OCI-LY1 (cell line): ENCODE measurements at regions not wholly inside any gene's neighbourhood (a gene's known extent, or its start where the extent isn't known, plus 50 kb on each side); places are given as distances from the start of the nearest gene placed in this dataset.

ENCODE experiments used
- H2AFZ ChIP-seq: fragments of 200-600 bp; sonication (generic), shearing (Covaris generic); 2 replicates; pipeline ENCODE4 v1.6.0; 2014; ENCODE audit warnings: antibody characterized with exemption, mild to moderate bottlenecking, low read length
- H3F3A ChIP-seq: fragments of 200-600 bp; sonication (generic), shearing (Covaris generic); 2 replicates; pipeline ENCODE4 v1.6.0; 2014; ENCODE audit warnings: mild to moderate bottlenecking, antibody characterized with exemption, low read length, moderate library complexity; ENCODE audit not compliant: insufficient read depth
- H3K27ac ChIP-seq: fragments of 200-600 bp; sonication (generic); 2 replicates; pipeline ENCODE4 v1.5.1; 2014; ENCODE audit warnings: low read length, mixed run types, mild to moderate bottlenecking, low read depth; ENCODE audit not compliant: poor library complexity, severe bottlenecking
- H3K27me3 ChIP-seq: fragments of 200-600 bp; sonication (generic); 2 replicates; pipeline ENCODE4 v1.6.0; 2014; ENCODE audit warnings: antibody characterized with exemption, mild to moderate bottlenecking, low read length, moderate library complexity; ENCODE audit not compliant: insufficient read depth
- H3K36me3 ChIP-seq: fragments of 200-600 bp; sonication (generic); 2 replicates; pipeline ENCODE4 v1.6.1; 2014; ENCODE audit warnings: mild to moderate bottlenecking, antibody characterized with exemption, low read length, moderate library complexity, mixed read lengths; ENCODE audit not compliant: insufficient read depth
- H3K4me1 ChIP-seq: fragments of 200-600 bp; sonication (generic); 2 replicates; pipeline ENCODE4 v1.5.1; 2014; ENCODE audit warnings: mild to moderate bottlenecking, low read length, moderate library complexity; ENCODE audit not compliant: insufficient read depth, severe bottlenecking
- H3K4me2 ChIP-seq: fragments of 200-600 bp; sonication (generic), shearing (Covaris generic); 2 replicates; pipeline ENCODE4 v1.6.1; 2014; ENCODE audit warnings: low read length
- H3K4me3 ChIP-seq: fragments of 200-600 bp; sonication (generic); 2 replicates; pipeline ENCODE4 v1.5.1; 2014; ENCODE audit warnings: low read length, low read depth, mild to moderate bottlenecking, mixed read lengths; ENCODE audit not compliant: poor library complexity, severe bottlenecking
- H3K79me2 ChIP-seq: fragments of 200-600 bp; shearing (Covaris generic); 2 replicates; pipeline ENCODE4 v1.6.1; 2016; ENCODE audit warnings: mixed run types, low read length, mixed read lengths; ENCODE audit not compliant: insufficient read depth
- H3K9ac ChIP-seq: fragments of 200-600 bp; sonication (generic), shearing (Covaris generic); 2 replicates; pipeline ENCODE4 v1.6.1; 2014; ENCODE audit warnings: mild to moderate bottlenecking, low read length, mixed read lengths
- H3K9me2 ChIP-seq: fragments of 200-600 bp; sonication (generic), shearing (Covaris generic); 2 replicates; pipeline ENCODE4 v1.6.1; 2014; ENCODE audit warnings: low read depth, mild to moderate bottlenecking, low read length, mixed read lengths
- H3K9me3 ChIP-seq: fragments of 200-600 bp; shearing (Covaris generic); 2 replicates; pipeline ENCODE4 v1.6.1; 2014; ENCODE audit warnings: low read length, mixed read lengths
- H4K20me1 ChIP-seq: fragments of 200-600 bp; sonication (generic), shearing (Covaris generic); 2 replicates; pipeline ENCODE4 v1.6.0; 2016; ENCODE audit warnings: mild to moderate bottlenecking, low read length; ENCODE audit not compliant: insufficient read depth
- CTCF ChIP-seq: fragments of 200-600 bp; sonication (generic), shearing (Covaris generic); IDR thresholded peaks from 2 replicates; pipeline ENCODE4 v1.5.1; 2017; ENCODE audit warnings: mild to moderate bottlenecking, antibody characterized with exemption, low read length, moderate library complexity, mixed read lengths
- EZH2 ChIP-seq: fragments of 200-600 bp; sonication (generic), shearing (Covaris generic); IDR thresholded peaks from 2 replicates; pipeline ENCODE4 v1.8.0; 2017; ENCODE audit warnings: borderline replicate concordance, mixed run types, mild to moderate bottlenecking, antibody characterized with exemption, low read length, moderate library complexity, mixed read lengths

- no peaks in the 10 kb centered on the region for H3F3A ChIP-seq
- no peaks in the 10 kb centered on the region for H3K9me2 ChIP-seq
- H3K9ac ChIP-seq = no peak overlapping the region
- no peaks in the 10 kb centered on the region for H4K20me1 ChIP-seq
- no peaks in the 10 kb centered on the region for H3K36me3 ChIP-seq
- no peak overlapping the region for H2AFZ ChIP-seq
- no peaks in the 10 kb centered on the region for H3K9me3 ChIP-seq
- H3K4me2 ChIP-seq = no peak overlapping the region
- H3K79me2 ChIP-seq = no peaks in the 10 kb centered on the region
- no peak overlapping the region for H3K4me3 ChIP-seq
- no peaks in the 10 kb centered on the region for H3K4me1 ChIP-seq
- H3K27me3 ChIP-seq = no peaks in the 10 kb centered on the region
- H3K27ac ChIP-seq = no peak overlapping the region
- TF ChIP-seq CTCF (no peak), EZH2 (no peak)
Observed at GRCh38 chr2:51579412-51579811, 547.5 kb upstream of the NRXN1 start.

- Histone ChIP-seq H3K4me3 (no peak overlapping the region), H3K4me2 (no peak overlapping the region), H3K36me3 (no peaks in the 10 kb centered on the region), H3K9me2 (no peaks in the 10 kb centered on the region), H3K4me1 (no peaks in the 10 kb centered on the region), H3K27me3 (no peaks in the 10 kb centered on the region), H3K79me2 (no peaks in the 10 kb centered on the region), H3K9ac (no peak overlapping the region), H4K20me1 (no peaks in the 10 kb centered on the region), H3K9me3 (no peaks in the 10 kb centered on the region), H3K27ac (no peak overlapping the region), H3F3A (no peaks in the 10 kb centered on the region), H2AFZ (no peak overlapping the region)
- no peak for TF ChIP-seq CTCF
- no peak for TF ChIP-seq EZH2
Observed at GRCh38 chr2:51575181-51575580, 543.2 kb upstream of the NRXN1 start.

GRCh38 chr2:51559026-51559425, 527.1 kb upstream of the NRXN1 start:
- Histone ChIP-seq H3F3A (no peaks in the 10 kb centered on the region), H3K36me3 (no peaks in the 10 kb centered on the region), H3K4me3 (no peak overlapping the region), H4K20me1 (no peaks in the 10 kb centered on the region), H3K4me2 (no peak overlapping the region), H3K9me2 (no peaks in the 10 kb centered on the region), H3K27ac (no peak overlapping the region), H3K4me1 (no peaks in the 10 kb centered on the region), H3K9ac (no peak overlapping the region), H3K9me3 (no peaks in the 10 kb centered on the region), H3K27me3 (no peaks in the 10 kb centered on the region), H3K79me2 (no peaks in the 10 kb centered on the region), H2AFZ (no peak overlapping the region)
- no peak for TF ChIP-seq EZH2
- no peak for TF ChIP-seq CTCF
